Endothelial cell of umbilical vein (primary cell): ENCODE measurements at regions not wholly inside any gene's neighbourhood (a gene's known extent, or its start where the extent isn't known, plus 50 kb on each side); places are given as distances from the start of the nearest gene placed in this dataset.

ENCODE experiments used
- BruUV-seq: library from RNA; stranded (reverse); fragments of 400-500 nt; replicated peaks from 2 replicates; lab custom pipeline; 2021; lab: Mats Ljungman, UMichigan
- CTCF ChIA-PET: fragments of 300-600, 350-600 bp; sonication (Branson Sonifier 250); formaldehyde crosslinking; loops from one replicate; lab custom pipeline; 2021; ENCODE audit warnings: antibody characterized with exemption, inconsistent platforms; lab: Charles Lee
- POLR2A ChIA-PET: fragments of 300-600, 350-600 bp; sonication (Branson Sonifier 250); formaldehyde crosslinking; loops from one replicate; lab custom pipeline; 2021; ENCODE audit warnings: antibody characterized with exemption, inconsistent platforms; lab: Charles Lee
- DNase-seq: peaks from one replicate; pipeline ENCODE4 v3.0.0-alpha.2; 2011; ENCODE audit warnings: low read depth, low spot score
- FAIRE-seq: peaks from 2 replicates; lab custom pipeline; 2011; peaks lifted over from hg19 to GRCh38; lab: Jason Lieb, UNC
- H2AFZ ChIP-seq: 2 replicates; pipeline ENCODE4 v1.6.0; 2012; ENCODE audit warnings: low read depth, low read length, control low read depth, inconsistent platforms
- H3K27ac ChIP-seq: 2 replicates; pipeline ENCODE4 v1.5.1; 2011; ENCODE audit warnings: low read depth, mild to moderate bottlenecking, control low read depth, low read length, moderate library complexity; ENCODE audit not compliant: insufficient read depth
- H3K27me3 ChIP-seq, 2 experiments: 2 replicates each; pipeline versions ENCODE4 v1.6.0 to v1.6.1; 2011; ENCODE audit warnings: low read length in 2 of 2, mixed read lengths in 1 of 2; ENCODE audit not compliant: control insufficient read depth in 2 of 2, insufficient read depth in 2 of 2
- H3K36me3 ChIP-seq, 2 experiments: 2 replicates in 1 of 2; 3 replicates in 1 of 2; pipeline ENCODE4 v1.5.1; 2011; ENCODE audit warnings: low read length in 2 of 2, mild to moderate bottlenecking in 1 of 2, moderate library complexity in 1 of 2; ENCODE audit not compliant: control insufficient read depth in 2 of 2, insufficient read depth in 2 of 2; ENCODE audit errors: extremely low read depth in 1 of 2
- H3K4me1 ChIP-seq: 3 replicates; pipeline ENCODE4 v1.5.1; 2011; ENCODE audit warnings: mild to moderate bottlenecking, low read length; ENCODE audit not compliant: control insufficient read depth, insufficient read depth; ENCODE audit errors: extremely low read depth
- H3K4me2 ChIP-seq: 2 replicates; pipeline ENCODE4 v1.6.1; 2011; ENCODE audit warnings: low read length, control low read depth, mixed read lengths; ENCODE audit not compliant: insufficient read depth
- H3K4me3 ChIP-seq, 3 experiments: fragments of 200-600 bp in 1 of 3; sonication (generic), shearing (Covaris generic) in 1 of 3; replicated peaks in 1 of 3; 2 replicates each; pipeline ENCODE4 v1.5.1; 2011 to 2016; ENCODE audit warnings: control low read depth in 3 of 3, low read length in 3 of 3, mild to moderate bottlenecking in 2 of 3, inconsistent platforms in 1 of 3, low read depth in 1 of 3, moderate library complexity in 1 of 3; ENCODE audit not compliant: insufficient read depth in 1 of 3
- H3K79me2 ChIP-seq: 2 replicates; pipeline ENCODE4 v1.6.0; 2012; ENCODE audit warnings: low read length, inconsistent platforms; ENCODE audit not compliant: control insufficient read depth, insufficient read depth
- H3K9ac ChIP-seq: replicated peaks from 2 replicates; pipeline ENCODE3; 2011; ENCODE audit warnings: low read length, control low read depth; ENCODE audit not compliant: insufficient read depth; ENCODE audit errors: extremely low read depth
- H3K9me1 ChIP-seq: replicated peaks from 3 replicates; pipeline ENCODE4 v1.6.0; 2011; ENCODE audit warnings: mild to moderate bottlenecking, low read length; ENCODE audit not compliant: control insufficient read depth, insufficient read depth; ENCODE audit errors: extremely low read depth
- H3K9me3 ChIP-seq: replicated peaks from 2 replicates; pipeline ENCODE4 v1.5.1; 2012; ENCODE audit warnings: low read length, inconsistent platforms; ENCODE audit not compliant: control insufficient read depth, insufficient read depth
- H4K20me1 ChIP-seq: replicated peaks from 2 replicates; pipeline ENCODE3; 2011; ENCODE audit warnings: mild to moderate bottlenecking, low read length; ENCODE audit not compliant: control insufficient read depth, insufficient read depth; ENCODE audit errors: extremely low read depth
- CTCF ChIP-seq, 2 donors: IDR thresholded peaks; 1 replicate in 1 of 2; 2 replicates in 1 of 2; pipeline ENCODE4 v1.5.1; 2011; ENCODE audit warnings: low read length in 2 of 2, mild to moderate bottlenecking in 2 of 2, moderate library complexity in 2 of 2, control low read depth in 1 of 2, inconsistent platforms in 1 of 2, low read depth in 1 of 2; ENCODE audit not compliant: insufficient read depth in 1 of 2; ENCODE audit errors: extremely low read depth in 1 of 2
- EZH2 ChIP-seq: IDR thresholded peaks from 2 replicates; pipeline ENCODE4 v1.6.1; 2012; ENCODE audit warnings: borderline replicate concordance, low read depth, mild to moderate bottlenecking, moderate library complexity, low read length, inconsistent platforms; ENCODE audit not compliant: severe bottlenecking
- FOS ChIP-seq: IDR thresholded peaks from 2 replicates; pipeline ENCODE4 v1.6.1; 2011; ENCODE audit warnings: mild to moderate bottlenecking, low read length, moderate library complexity, borderline replicate concordance; ENCODE audit not compliant: insufficient read depth
- GATA2 ChIP-seq: IDR thresholded peaks from 2 replicates; pipeline ENCODE4 v1.7.0; 2011; ENCODE audit warnings: low read depth, mild to moderate bottlenecking, moderate library complexity, mixed read lengths, low read length; ENCODE audit not compliant: insufficient read length, insufficient read depth
- JUN ChIP-seq: IDR thresholded peaks from 2 replicates; pipeline ENCODE4 v1.6.1; 2011; ENCODE audit warnings: borderline replicate concordance, low read depth; ENCODE audit not compliant: insufficient read length, insufficient read depth
- MAX ChIP-seq: IDR thresholded peaks from 2 replicates; pipeline ENCODE4 v1.6.1; 2011; ENCODE audit not compliant: insufficient read depth, insufficient read length
- MYC ChIP-seq: IDR thresholded peaks from one replicate; pipeline ENCODE4 v1.6.1; 2011; ENCODE audit warnings: mild to moderate bottlenecking, low read depth, low read length
- POLR2A ChIP-seq: IDR thresholded peaks from 2 replicates; pipeline ENCODE4 v1.6.1; 2012; ENCODE audit warnings: low read depth, mild to moderate bottlenecking, control low read depth, low read length
- POLR2AphosphoS5 ChIP-seq: IDR thresholded peaks from 2 replicates; pipeline ENCODE4 v1.6.1; 2012; ENCODE audit warnings: low read depth, mild to moderate bottlenecking, control low read depth, low read length, moderate library complexity; ENCODE audit not compliant: insufficient read depth
- dilution Hi-C: fragments of 300-500 bp; cut with MboI; formaldehyde crosslinking; loops from one replicate; pipeline ENCODE4 v1.15.0; 2019; ENCODE audit warnings: low sequenced_read_pairs; ENCODE audit not compliant: extremely low pct_ligation_motif_present
- intact Hi-C: fragments of 100-400 bp; cut with micrococcal nuclease; formaldehyde crosslinking; loops from one replicate; pipeline ENCODE4 v1.10.0; 2022

- Histone ChIP-seq H3K36me3 (no peaks in the 10 kb centered on the region), H4K20me1 (no peaks in the 10 kb centered on the region), H3K27me3 (peaks cover 0 to 3% of the 10 kb centered on the region in 2 experiments), H3K4me2 (no peak overlapping the region), H3K9me3 (no peaks in the 10 kb centered on the region), H3K4me3 (no peak overlapping the region), H2AFZ (no peak overlapping the region), H3K9me1 (no peaks in the 10 kb centered on the region), H3K79me2 (no peaks in the 10 kb centered on the region), H3K27ac (no peak overlapping the region), H3K4me1 (no peaks in the 10 kb centered on the region), H3K9ac (no peak overlapping the region)
- FAIRE-seq (no peak), DNase-seq (no peak)
- dilution Hi-C loops, result no loop called here
- BruUV-seq, result no TSS peak
- ChIA-PET POLR2A (no interaction called here), CTCF (interaction anchor here (0.8 to 1.9 kb wide), 2 partner anchors 24 to 231 kb away, joined by 3 to 4 read pairs; no protein-coding TSS in a partner anchor)
- intact Hi-C loops, result no loop called here
- TF ChIP-seq EZH2, result no peak
- no peak for TF ChIP-seq POLR2A
- no peak for TF ChIP-seq MYC
- TF ChIP-seq POLR2AphosphoS5, result no peak
- TF ChIP-seq JUN, result no peak
- no peak for TF ChIP-seq FOS
- no peak for TF ChIP-seq MAX
Observed at GRCh38 chr11:121870206-121871045, 245.6 kb downstream of the BLID start.

- BruUV-seq, result no TSS peak
- no peaks in the 10 kb centered on the region for H3K36me3 ChIP-seq
- H4K20me1 ChIP-seq, result no peaks in the 10 kb centered on the region
- H3K9ac ChIP-seq, result no peak overlapping the region
- no peak overlapping the region for H3K4me2 ChIP-seq
- TF ChIP-seq CTCF (IDR thresholded peaks at IDR 0.05; ENCODE audit: extremely low read depth in 1 of 2, insufficient read depth in 1 of 2, low read depth in 1 of 2, low read length in 2 of 2) (no peak), MAX (no peak), EZH2 (no peak), POLR2AphosphoS5 (no peak), GATA2 (no peak), JUN (no peak), POLR2A (no peak), FOS (no peak), MYC (no peak)
- H3K27me3 ChIP-seq, result peaks cover 0 to 3% of the 10 kb centered on the region in 2 experiments
- POLR2A ChIA-PET, result no interaction called here
- CTCF ChIA-PET, result no interaction called here
- H2AFZ ChIP-seq, result no peak overlapping the region
- H3K27ac ChIP-seq, result no peak overlapping the region
- FAIRE-seq (no peak), DNase-seq (no peak)
- intact Hi-C loops, result no loop called here
- no peaks in the 10 kb centered on the region for H3K9me3 ChIP-seq
- H3K4me3 ChIP-seq, result no peak overlapping the region
- H3K9me1 ChIP-seq, result no peaks in the 10 kb centered on the region
- no peaks in the 10 kb centered on the region for H3K4me1 ChIP-seq
- no peaks in the 10 kb centered on the region for H3K79me2 ChIP-seq
- dilution Hi-C loops, result no loop called here
Observed at GRCh38 chr11:121869478-121869877, 246.5 kb downstream of the BLID start.
